PC-3 (cell line): ENCODE measurements at regions not wholly inside any gene's neighbourhood (a gene's known extent, or its start where the extent isn't known, plus 50 kb on each side); places are given as distances from the start of the nearest gene placed in this dataset.

ENCODE experiments used
- ATAC-seq: fragments of 200-7000 bp; cut with Tn5 transposase; 2 replicates; pipeline ENCODE4 v1.9.1; 2020; ENCODE audit warnings: mild to moderate bottlenecking, moderate library complexity
- BruUV-seq: library from RNA; stranded (reverse); fragments of 400-500 nt; replicated peaks from 2 replicates; lab custom pipeline; 2021; lab: Mats Ljungman, UMichigan
- CTCF ChIA-PET: fragments of 300-600 bp; sonication (Branson Sonifier 250); formaldehyde crosslinking; loops from one replicate; lab custom pipeline; 2022; ENCODE audit warnings: antibody characterized with exemption; lab: Charles Lee
- POLR2A ChIA-PET: fragments of 300-600 bp; sonication (Branson Sonifier 250); formaldehyde crosslinking; loops from one replicate; lab custom pipeline; 2022; ENCODE audit warnings: antibody characterized with exemption; ENCODE audit not compliant: unreplicated experiment; lab: Charles Lee
- DNase-seq: peaks from one replicate; pipeline ENCODE4 v3.0.0-alpha.2; 2015
- H2AFZ ChIP-seq: fragments of 300-600 bp; sonication (generic); 2 replicates; pipeline ENCODE4 v1.6.0; 2016; ENCODE audit warnings: antibody characterized with exemption, low read length
- H3F3A ChIP-seq: fragments of 300-600 bp; sonication (generic); one replicate; pipeline ENCODE4 v1.6.0; 2017; ENCODE audit warnings: antibody characterized with exemption, low read length, control low read depth, mild to moderate bottlenecking; ENCODE audit not compliant: unreplicated experiment
- H3K27ac ChIP-seq: fragments of 300-600 bp; sonication (generic); 2 replicates; pipeline ENCODE4 v1.5.1; 2016; ENCODE audit warnings: mild to moderate bottlenecking, low read length
- H3K27me3 ChIP-seq: fragments of 300-600 bp; sonication (generic); 2 replicates; pipeline ENCODE4 v1.6.1; 2016; ENCODE audit warnings: low read length, mixed read lengths
- H3K36me3 ChIP-seq: fragments of 300-600 bp; sonication (generic); 2 replicates; pipeline ENCODE4 v1.6.1; 2016; ENCODE audit warnings: low read depth, mixed run types, low read length, mixed read lengths
- H3K4me1 ChIP-seq: fragments of 300-600 bp; sonication (generic); 2 replicates; pipeline ENCODE4 v1.5.1; 2016; ENCODE audit warnings: low read length; ENCODE audit not compliant: insufficient read depth
- H3K4me2 ChIP-seq: fragments of 300-600 bp; sonication (generic); 2 replicates; pipeline ENCODE4 v1.6.0; 2016; ENCODE audit warnings: low read length
- H3K4me3 ChIP-seq: fragments of 300-600 bp; sonication (generic); 2 replicates; pipeline ENCODE4 v1.5.1; 2016; ENCODE audit warnings: mild to moderate bottlenecking, low read length, mixed read lengths
- H3K79me2 ChIP-seq: fragments of 300-600 bp; sonication (generic); 2 replicates; pipeline ENCODE4 v1.6.1; 2017; ENCODE audit warnings: low read length, mixed read lengths
- H3K9ac ChIP-seq: fragments of 300-600 bp; sonication (generic); 2 replicates; pipeline ENCODE4 v1.6.0; 2016; ENCODE audit warnings: mild to moderate bottlenecking, low read length
- H3K9me2 ChIP-seq: fragments of 300-600 bp; sonication (generic); replicated peaks from 2 replicates; pipeline ENCODE4 v1.6.1; 2016; ENCODE audit warnings: mixed run types, low read length, mixed read lengths
- H3K9me3 ChIP-seq: fragments of 300-600 bp; sonication (generic); 2 replicates; pipeline ENCODE4 v1.6.1; 2016; ENCODE audit warnings: low read length, mixed read lengths
- H4K20me1 ChIP-seq: fragments of 300-600 bp; sonication (generic); 2 replicates; pipeline ENCODE4 v1.6.1; 2016; ENCODE audit warnings: low read length, mixed read lengths
- EZH2 ChIP-seq: fragments of 300-600 bp; sonication (generic); IDR thresholded peaks from one replicate; pipeline ENCODE4 v1.6.1; 2017; ENCODE audit warnings: antibody characterized with exemption, mild to moderate bottlenecking, low read length; ENCODE audit not compliant: unreplicated experiment
- EZH2phosphoT487 ChIP-seq: fragments of 300-600 bp; sonication (generic); IDR thresholded peaks from 2 replicates; pipeline ENCODE4 v1.6.1; 2018; ENCODE audit warnings: mild to moderate bottlenecking, antibody characterized with exemption, low read length, borderline replicate concordance
- intact Hi-C: fragments of 100-400 bp; cut with micrococcal nuclease; formaldehyde crosslinking; loops from 2 replicates; pipeline ENCODE4 v1.9.0; 2023
- TF ChIP-seq, protein P1 (sequence below): fragments of 300-600 bp; sonication (generic); conservative IDR thresholded peaks from 2 replicates; pipeline ENCODE4 v1.5.1; 2017; ENCODE audit warnings: antibody characterized with exemption, low read depth, mild to moderate bottlenecking, low read length

- peak overlapping the region; percentile 80 for H3K27ac ChIP-seq
- H3F3A ChIP-seq, result no peaks in the 10 kb centered on the region
- BruUV-seq, result no TSS peak
- H3K9me2 ChIP-seq, result no peaks in the 10 kb centered on the region
- no peaks in the 10 kb centered on the region for H4K20me1 ChIP-seq
- no peak overlapping the region for H2AFZ ChIP-seq
- H3K79me2 ChIP-seq, result no peaks in the 10 kb centered on the region
- ChIA-PET POLR2A (no interaction called here), CTCF (no interaction called here)
- no peak overlapping the region for H3K4me3 ChIP-seq
- DNase-seq, result peak; percentile 77
- H3K4me2 ChIP-seq, result peak overlapping the region; percentile 50
- peak overlapping the region; percentile 23; the same call in 1 of the 2 replicates for H3K9ac ChIP-seq
- TF ChIP-seq EZH2phosphoT487 (no peak), EZH2 (no peak)
- TF ChIP-seq, protein P1, sequence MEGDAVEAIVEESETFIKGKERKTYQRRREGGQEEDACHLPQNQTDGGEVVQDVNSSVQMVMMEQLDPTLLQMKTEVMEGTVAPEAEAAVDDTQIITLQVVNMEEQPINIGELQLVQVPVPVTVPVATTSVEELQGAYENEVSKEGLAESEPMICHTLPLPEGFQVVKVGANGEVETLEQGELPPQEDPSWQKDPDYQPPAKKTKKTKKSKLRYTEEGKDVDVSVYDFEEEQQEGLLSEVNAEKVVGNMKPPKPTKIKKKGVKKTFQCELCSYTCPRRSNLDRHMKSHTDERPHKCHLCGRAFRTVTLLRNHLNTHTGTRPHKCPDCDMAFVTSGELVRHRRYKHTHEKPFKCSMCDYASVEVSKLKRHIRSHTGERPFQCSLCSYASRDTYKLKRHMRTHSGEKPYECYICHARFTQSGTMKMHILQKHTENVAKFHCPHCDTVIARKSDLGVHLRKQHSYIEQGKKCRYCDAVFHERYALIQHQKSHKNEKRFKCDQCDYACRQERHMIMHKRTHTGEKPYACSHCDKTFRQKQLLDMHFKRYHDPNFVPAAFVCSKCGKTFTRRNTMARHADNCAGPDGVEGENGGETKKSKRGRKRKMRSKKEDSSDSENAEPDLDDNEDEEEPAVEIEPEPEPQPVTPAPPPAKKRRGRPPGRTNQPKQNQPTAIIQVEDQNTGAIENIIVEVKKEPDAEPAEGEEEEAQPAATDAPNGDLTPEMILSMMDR, result no peak
- intact Hi-C loops, result no loop called here
- no peaks in the 10 kb centered on the region for H3K27me3 ChIP-seq
- no peaks in the 10 kb centered on the region for H3K36me3 ChIP-seq
- no peaks in the 10 kb centered on the region for H3K9me3 ChIP-seq
- peaks cover 22% of the 10 kb centered on the region for H3K4me1 ChIP-seq
- peak; percentile 97 for ATAC-seq
Observed at GRCh38 chr4:166318810-166319525, 445.9 kb downstream of the TLL1 start.

DNA sequence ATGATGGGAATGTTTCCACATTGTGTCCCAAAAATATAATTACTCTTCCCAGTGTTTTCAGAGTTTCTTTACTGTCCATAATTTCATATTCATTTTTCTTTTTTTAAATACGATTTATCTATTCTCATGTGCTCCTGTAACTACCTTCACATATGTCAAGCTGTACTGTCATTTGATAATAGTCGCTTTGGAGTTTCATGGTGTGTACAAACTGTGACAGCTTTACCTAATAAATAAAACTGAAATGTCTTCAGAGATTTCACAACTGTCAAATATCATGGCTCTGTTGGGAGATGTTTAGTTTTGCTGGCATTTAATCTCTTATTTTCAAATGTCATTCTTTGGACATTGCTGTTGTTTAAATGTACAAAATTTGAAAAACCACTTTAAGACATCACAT lies 450.2 kb downstream of the TLL1 start:
- no peak for ATAC-seq
- CTCF ChIA-PET, result interaction anchor here (0.5 kb wide), 1 partner anchor 877 kb away, joined by 3 read pairs; no protein-coding TSS in a partner anchor
- Histone ChIP-seq H3K27ac (no peak overlapping the region), H3K27me3 (no peaks in the 10 kb centered on the region), H3F3A (no peaks in the 10 kb centered on the region), H3K79me2 (no peaks in the 10 kb centered on the region), H3K9me3 (no peaks in the 10 kb centered on the region), H3K36me3 (no peaks in the 10 kb centered on the region), H4K20me1 (no peaks in the 10 kb centered on the region), H3K9ac (no peak overlapping the region), H3K9me2 (no peaks in the 10 kb centered on the region), H3K4me2 (no peak overlapping the region), H3K4me3 (no peak overlapping the region), H3K4me1 (peaks cover 18% of the 10 kb centered on the region), H2AFZ (no peak overlapping the region)
- POLR2A ChIA-PET, result no interaction called here
- no TSS peak for BruUV-seq
- intact Hi-C loops, result no loop called here
- TF ChIP-seq EZH2 (no peak), EZH2phosphoT487 (no peak)
- TF ChIP-seq, protein P1, result no peak
- DNase-seq, result no peak

DNA sequence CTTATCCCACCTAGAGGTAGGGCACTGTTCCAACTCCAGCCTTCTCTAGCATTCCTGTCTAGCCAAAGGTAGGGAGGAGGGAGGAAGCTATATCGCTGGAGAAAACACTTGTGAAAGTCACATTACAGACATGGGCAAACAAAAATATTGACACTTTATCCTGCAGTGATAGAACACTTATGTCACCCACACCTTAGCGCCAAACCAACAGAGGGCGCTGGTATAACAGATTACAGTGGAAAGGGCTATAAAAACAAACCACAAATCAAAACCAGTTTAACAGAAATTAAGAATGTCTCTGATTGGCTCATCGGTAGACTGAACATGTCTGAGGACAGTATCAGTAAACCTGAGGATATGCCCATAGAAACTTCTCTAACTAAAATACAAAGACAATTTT lies 451.3 kb downstream of the TLL1 start:
- no TSS peak for BruUV-seq
- no peak overlapping the region for H3K4me2 ChIP-seq
- no peak overlapping the region for H3K9ac ChIP-seq
- ChIA-PET CTCF (no interaction called here), POLR2A (no interaction called here)
- peaks cover 7% of the 10 kb centered on the region for H3K4me1 ChIP-seq
- H3K4me3 ChIP-seq, result no peak overlapping the region
- H3K9me3 ChIP-seq, result no peaks in the 10 kb centered on the region
- H3K36me3 ChIP-seq, result no peaks in the 10 kb centered on the region
- H3K79me2 ChIP-seq, result no peaks in the 10 kb centered on the region
- H2AFZ ChIP-seq, result peak overlapping the region; percentile 36; the same call in 1 of the 2 replicates
- TF ChIP-seq, protein P1, result peak; percentile 68
- no peak for TF ChIP-seq EZH2
- no peak; the same call in 1 of the 2 replicates for ATAC-seq
- no peaks in the 10 kb centered on the region for H3K9me2 ChIP-seq
- no peak overlapping the region for H3K27ac ChIP-seq
- no peaks in the 10 kb centered on the region for H3F3A ChIP-seq
- H4K20me1 ChIP-seq, result no peaks in the 10 kb centered on the region
- H3K27me3 ChIP-seq, result no peaks in the 10 kb centered on the region
- intact Hi-C loops, result no loop called here
- DNase-seq, result peak; percentile 62
